CD14-positive monocyte (primary cell): ENCODE measurements at regions not wholly inside any gene's neighbourhood (a gene's known extent, or its start where the extent isn't known, plus 50 kb on each side); places are given as distances from the start of the nearest gene placed in this dataset.

ENCODE experiments used
- DNase-seq, 3 donors: peaks; one replicate each; pipeline ENCODE4 v3.0.0-alpha.2; 2011 to 2022
- H2AFZ ChIP-seq: 2 replicates; pipeline ENCODE4 v1.6.0; 2012; ENCODE audit warnings: mild to moderate bottlenecking, low read depth, low read length, inconsistent platforms; ENCODE audit not compliant: insufficient read depth, poor library complexity, severe bottlenecking
- H3K27ac ChIP-seq, 2 donors: 1 replicate in 1 of 2; 2 replicates in 1 of 2; pipeline ENCODE4 v1.5.1; 2012 to 2013; ENCODE audit warnings: low read length in 2 of 2, control low read depth in 1 of 2, inconsistent platforms in 1 of 2, low read depth in 1 of 2, mild to moderate bottlenecking in 1 of 2
- H3K27me3 ChIP-seq, 2 donors: one replicate each; pipeline versions ENCODE4 v1.6.0 to v1.6.1; 2011 to 2013; ENCODE audit warnings: low read length in 2 of 2; ENCODE audit not compliant: control insufficient read depth in 2 of 2, insufficient read depth in 2 of 2
- H3K36me3 ChIP-seq, 2 donors: replicated peaks in 1 of 2; 1 replicate in 1 of 2; 2 replicates in 1 of 2; pipeline versions ENCODE4 v1.5.1 to v1.6.1; 2012 to 2013; ENCODE audit warnings: low read length in 2 of 2, control low read depth in 1 of 2, inconsistent platforms in 1 of 2, mild to moderate bottlenecking in 1 of 2; ENCODE audit not compliant: insufficient read depth in 2 of 2, control insufficient read depth in 1 of 2
- H3K4me1 ChIP-seq, 2 donors: 1 replicate in 1 of 2; 2 replicates in 1 of 2; pipeline versions ENCODE4 v1.5.1 to v1.6.1; 2012 to 2013; ENCODE audit warnings: low read length in 2 of 2, control low read depth in 1 of 2, inconsistent platforms in 1 of 2, mild to moderate bottlenecking in 1 of 2, moderate library complexity in 1 of 2; ENCODE audit not compliant: insufficient read depth in 2 of 2, control insufficient read depth in 1 of 2
- H3K4me2 ChIP-seq: replicated peaks from 2 replicates; pipeline ENCODE3; 2012; ENCODE audit warnings: low read length, moderate library complexity, mild to moderate bottlenecking; ENCODE audit not compliant: poor library complexity, severe bottlenecking; ENCODE audit errors: extremely low read depth
- H3K4me3 ChIP-seq, 3 experiments: fragments of 200-600 bp in 1 of 3; sonication (generic) in 1 of 3; replicated peaks in 1 of 3; 1 replicate in 2 of 3; 2 replicates in 1 of 3; pipeline ENCODE4 v1.5.1; 2011 to 2013; ENCODE audit warnings: low read length in 3 of 3, mild to moderate bottlenecking in 3 of 3, control low read depth in 2 of 3, low read depth in 2 of 3, inconsistent platforms in 1 of 3, moderate library complexity in 1 of 3
- H3K79me2 ChIP-seq: 2 replicates; pipeline ENCODE4 v1.6.0; 2012; ENCODE audit warnings: mild to moderate bottlenecking, control low read depth, inconsistent platforms, low read length, moderate library complexity; ENCODE audit not compliant: insufficient read depth
- H3K9ac ChIP-seq: 2 replicates; pipeline ENCODE4 v1.6.0; 2017; ENCODE audit warnings: low read length, mild to moderate bottlenecking; ENCODE audit not compliant: insufficient read depth, poor library complexity, severe bottlenecking
- H3K9me3 ChIP-seq, 2 donors: replicated peaks in 1 of 2; 1 replicate in 1 of 2; 2 replicates in 1 of 2; pipeline versions ENCODE4 v1.5.1 to v1.6.1; 2012 to 2013; ENCODE audit warnings: low read length in 2 of 2, control low read depth in 1 of 2; ENCODE audit not compliant: control insufficient read depth in 1 of 2, insufficient read depth in 1 of 2
- H4K20me1 ChIP-seq: 2 replicates; pipeline ENCODE4 v1.6.0; 2012; ENCODE audit warnings: mild to moderate bottlenecking, low read length, control low read depth, moderate library complexity; ENCODE audit not compliant: insufficient read depth
- H3K27ac Mint-ChIP-seq, 7 donors: one replicate each; pipeline ENCODE4 v1.8.0; 2020; ENCODE audit warnings: mild to moderate bottlenecking in 7 of 7, mixed read lengths in 7 of 7, moderate library complexity in 6 of 7, inconsistent platforms in 2 of 7
- H3K27me3 Mint-ChIP-seq, 3 donors: one replicate each; pipeline ENCODE4 v1.8.0; 2021 to 2022; ENCODE audit warnings: low read depth in 3 of 3, mild to moderate bottlenecking in 3 of 3, mixed read lengths in 3 of 3, moderate library complexity in 3 of 3, inconsistent platforms in 1 of 3
- H3K36me3 Mint-ChIP-seq, 2 donors: one replicate each; pipeline ENCODE4 v1.8.0; 2020; ENCODE audit warnings: mixed read lengths in 2 of 2, inconsistent platforms in 1 of 2, mild to moderate bottlenecking in 1 of 2
- H3K4me1 Mint-ChIP-seq: one replicate; pipeline ENCODE4 v1.8.0; 2020; ENCODE audit warnings: mild to moderate bottlenecking, mixed read lengths
- H3K4me3 Mint-ChIP-seq, 2 donors: one replicate each; pipeline ENCODE4 v1.8.0; 2020; ENCODE audit warnings: mild to moderate bottlenecking in 2 of 2, mixed read lengths in 2 of 2, moderate library complexity in 1 of 2
- H3K9me3 Mint-ChIP-seq, 7 donors: one replicate each; pipeline ENCODE4 v1.8.0; 2020 to 2022; ENCODE audit warnings: mixed read lengths in 7 of 7, mild to moderate bottlenecking in 6 of 7, moderate library complexity in 6 of 7, inconsistent platforms in 2 of 7
- WGBS: methylation state at CpG from one replicate; pipeline ENCODE4 v1.1.5; 2013; ENCODE audit warnings: missing lambda C conversion rate; ENCODE audit not compliant: insufficient coverage; 5-methylcytosine and 5-hydroxymethylcytosine counted together
- intact Hi-C, 2 donors: fragments of 100-400 bp; cut with micrococcal nuclease; formaldehyde crosslinking; loops; one replicate each; pipeline versions ENCODE4 v1.15.0 to v1.15.1; 2023
- TF ChIP-seq, protein P1 (sequence below): fragments of 200-600 bp; IDR thresholded peaks from one replicate; pipeline ENCODE4 v1.8.0; 2022; ENCODE audit warnings: antibody characterized with exemption, mild to moderate bottlenecking

DNA sequence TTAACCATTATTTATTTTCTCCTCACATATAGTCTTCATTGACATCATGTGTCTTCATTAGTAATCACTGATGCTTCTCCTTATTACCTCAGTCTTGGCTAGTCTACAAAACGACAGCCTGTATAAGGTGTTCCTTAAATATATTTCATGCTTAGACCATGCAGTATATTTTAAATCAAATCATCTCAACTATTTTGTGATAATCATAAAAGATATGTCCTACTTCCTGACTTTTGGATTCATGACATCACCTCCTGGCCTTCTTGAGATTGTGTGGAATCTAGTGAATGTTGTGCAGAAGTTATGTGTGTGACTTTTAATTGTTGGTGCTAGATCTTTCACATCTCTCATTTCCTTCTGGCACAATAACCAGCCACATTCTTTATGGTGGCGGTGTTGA lies 1339.3 kb upstream of the C9orf72 start:
- TF ChIP-seq, protein P1, sequence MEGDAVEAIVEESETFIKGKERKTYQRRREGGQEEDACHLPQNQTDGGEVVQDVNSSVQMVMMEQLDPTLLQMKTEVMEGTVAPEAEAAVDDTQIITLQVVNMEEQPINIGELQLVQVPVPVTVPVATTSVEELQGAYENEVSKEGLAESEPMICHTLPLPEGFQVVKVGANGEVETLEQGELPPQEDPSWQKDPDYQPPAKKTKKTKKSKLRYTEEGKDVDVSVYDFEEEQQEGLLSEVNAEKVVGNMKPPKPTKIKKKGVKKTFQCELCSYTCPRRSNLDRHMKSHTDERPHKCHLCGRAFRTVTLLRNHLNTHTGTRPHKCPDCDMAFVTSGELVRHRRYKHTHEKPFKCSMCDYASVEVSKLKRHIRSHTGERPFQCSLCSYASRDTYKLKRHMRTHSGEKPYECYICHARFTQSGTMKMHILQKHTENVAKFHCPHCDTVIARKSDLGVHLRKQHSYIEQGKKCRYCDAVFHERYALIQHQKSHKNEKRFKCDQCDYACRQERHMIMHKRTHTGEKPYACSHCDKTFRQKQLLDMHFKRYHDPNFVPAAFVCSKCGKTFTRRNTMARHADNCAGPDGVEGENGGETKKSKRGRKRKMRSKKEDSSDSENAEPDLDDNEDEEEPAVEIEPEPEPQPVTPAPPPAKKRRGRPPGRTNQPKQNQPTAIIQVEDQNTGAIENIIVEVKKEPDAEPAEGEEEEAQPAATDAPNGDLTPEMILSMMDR: no peak
- no CpG with 5 or more reads among the region's 2 CpGs for WGBS
- no peaks in the 10 kb centered on the region for H3K9me3 ChIP-seq
- Mint-ChIP-seq H3K27ac (no peak overlapping the region), H3K27me3 (no peaks in the 10 kb centered on the region), H3K4me3 (no peak overlapping the region), H3K9me3 (peaks cover 0 to 7% (median 2%) of the 10 kb centered on the region in 7 donors), H3K36me3 (no peaks in the 10 kb centered on the region), H3K4me1 (no peaks in the 10 kb centered on the region)
- H2AFZ ChIP-seq: no peak overlapping the region
- H3K27me3 ChIP-seq: no peaks in the 10 kb centered on the region
- no peaks in the 10 kb centered on the region for H4K20me1 ChIP-seq
- H3K79me2 ChIP-seq: no peaks in the 10 kb centered on the region
- H3K4me1 ChIP-seq: no peaks in the 10 kb centered on the region
- no peak overlapping the region for H3K4me2 ChIP-seq
- intact Hi-C loops: no loop called here
- no peak overlapping the region for H3K27ac ChIP-seq
- no peak overlapping the region for H3K9ac ChIP-seq
- H3K36me3 ChIP-seq: no peaks in the 10 kb centered on the region
- DNase-seq: no peak
- no peak overlapping the region for H3K4me3 ChIP-seq

DNA sequence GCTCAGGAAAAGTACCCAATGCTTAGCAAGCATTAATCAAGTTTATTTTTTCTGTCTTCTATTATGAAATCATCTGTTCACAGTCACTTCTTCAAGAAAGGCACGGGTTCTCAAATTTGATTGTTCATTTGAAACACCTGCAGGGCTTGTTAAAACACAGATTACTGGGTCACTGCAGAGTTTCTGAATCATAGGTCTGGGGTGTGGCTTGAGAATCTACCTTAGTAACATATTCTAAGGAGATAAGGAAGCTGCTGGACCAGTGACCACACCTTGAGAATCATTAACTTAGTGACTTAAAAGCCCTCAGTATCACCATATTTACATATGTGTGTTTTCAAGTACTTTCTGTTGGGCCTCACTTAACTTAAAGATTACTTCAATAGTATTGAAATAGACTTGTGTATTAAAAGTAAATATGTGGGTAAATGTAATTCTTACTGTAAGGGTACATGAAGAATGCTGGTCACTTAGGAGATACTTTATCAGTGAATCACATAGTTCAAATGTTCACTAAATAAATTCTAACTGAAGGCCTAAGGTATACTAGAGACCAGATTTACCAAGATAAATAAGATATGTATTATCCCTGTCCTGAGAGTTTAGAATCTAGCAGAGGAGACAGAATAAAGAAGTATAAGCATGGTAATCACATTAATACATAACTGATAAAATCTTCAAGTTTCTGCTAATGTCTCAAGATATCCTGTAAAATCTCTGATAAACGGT lies 1342.1 kb upstream of the C9orf72 start:
- no peak overlapping the region for H3K4me2 ChIP-seq
- no peak overlapping the region for H3K27ac Mint-ChIP-seq
- no peaks in the 10 kb centered on the region for H4K20me1 ChIP-seq
- no peaks in the 10 kb centered on the region for H3K4me1 ChIP-seq
- H3K79me2 ChIP-seq: no peaks in the 10 kb centered on the region
- H3K27me3 ChIP-seq: no peaks in the 10 kb centered on the region
- no peak overlapping the region for H3K4me3 Mint-ChIP-seq
- no peaks in the 10 kb centered on the region for H3K36me3 ChIP-seq
- TF ChIP-seq, protein P1: no peak
- H3K4me1 Mint-ChIP-seq: no peaks in the 10 kb centered on the region
- peaks cover 0 to 10% (median 3%) of the 10 kb centered on the region in 7 donors for H3K9me3 Mint-ChIP-seq
- no peaks in the 10 kb centered on the region for H3K36me3 Mint-ChIP-seq
- no peak overlapping the region for H3K9ac ChIP-seq
- H3K9me3 ChIP-seq: no peaks in the 10 kb centered on the region
- no peaks in the 10 kb centered on the region for H3K27me3 Mint-ChIP-seq
- no peak for DNase-seq
- no peak overlapping the region for H2AFZ ChIP-seq
- no peak overlapping the region for H3K27ac ChIP-seq
- 86% methylated on average over 1 of the region's 2 CpGs for WGBS
- H3K4me3 ChIP-seq: no peak overlapping the region
- intact Hi-C loops: no loop called here
